Neural cell (in vitro differentiated cells): ENCODE measurements at regions not wholly inside any gene's neighbourhood (a gene's known extent, or its start where the extent isn't known, plus 50 kb on each side); places are given as distances from the start of the nearest gene placed in this dataset.

Experiments used
- CTCF ChIP-seq: fragments of 450-650 bp; IDR thresholded peaks from 2 replicates; pipeline ENCODE4 v1.5.1; 2014; ENCODE audit warnings: antibody characterized with exemption, mild to moderate bottlenecking, moderate library complexity; ENCODE audit not compliant: poor library complexity, severe bottlenecking
- EZH2 ChIP-seq: fragments of 200-600, 300-800 bp; shearing (Covaris generic), sonication (generic); IDR thresholded peaks from 2 replicates; pipeline ENCODE4 v1.6.1; 2014; ENCODE audit warnings: antibody characterized with exemption, low read length, borderline replicate concordance, mild to moderate bottlenecking; ENCODE audit not compliant: insufficient read depth, poor library complexity, severe bottlenecking
- POLR2AphosphoS5 ChIP-seq: IDR thresholded peaks from 2 replicates; pipeline ENCODE4 v1.6.1; 2012
- TAF1 ChIP-seq: IDR thresholded peaks from 2 replicates; pipeline ENCODE4 v1.6.1; 2012; ENCODE audit warnings: low read depth

DNA sequence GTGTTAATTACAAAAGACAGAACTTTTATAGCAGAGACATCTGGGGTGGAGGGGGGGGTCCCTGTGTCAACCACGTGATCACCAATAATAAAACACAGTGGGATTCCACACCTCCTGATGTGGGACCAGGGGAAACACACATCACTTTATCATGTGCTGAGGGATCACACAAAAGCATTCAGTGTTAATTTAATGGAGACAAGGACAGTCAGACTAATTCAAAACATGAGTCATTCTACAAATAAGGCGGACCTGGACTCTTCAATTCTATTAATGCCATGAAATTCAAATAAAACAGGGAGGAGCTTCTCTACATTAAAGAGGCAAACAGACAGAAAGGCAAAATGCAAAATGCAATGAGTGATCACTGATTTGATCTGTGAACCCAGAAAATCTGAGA, 67.3 kb upstream of the PFKP start:
- TF ChIP-seq CTCF (no peak), TAF1 (no peak), EZH2 (no peak), POLR2AphosphoS5 (no peak)
